IPS-NIHi7 (cell line): ENCODE measurements at regions not wholly inside any gene's neighbourhood (a gene's known extent, or its start where the extent isn't known, plus 50 kb on each side); places are given as distances from the start of the nearest gene placed in this dataset.

Source experiments
- DNase-seq: peaks from one replicate; pipeline ENCODE4 v3.0.0; 2012; ENCODE audit warnings: mixed read lengths; ENCODE audit errors: extremely low spot score

GRCh38 chr10:62708569-62708968, 96.0 kb upstream of the ADO start:
- DNase-seq: no peak

- no peak for DNase-seq
These were observed 95.3 kb upstream of the ADO start for GRCh38 chr10:62709200-62709599.

GRCh38 chr10:62710182-62710581, 94.3 kb upstream of the ADO start:
- DNase-seq: no peak

GRCh38 chr10:62715383-62715782, 89.1 kb upstream of the ADO start:
- DNase-seq: no peak

- DNase-seq: no peak
These were observed 85.9 kb upstream of the ADO start for GRCh38 chr10:62718585-62718984.

GRCh38 chr10:62719061-62719460, 85.5 kb upstream of the ADO start:
- no peak for DNase-seq

- no peak for DNase-seq
These were observed 82.8 kb upstream of the ADO start for GRCh38 chr10:62721687-62722086.

GRCh38 chr10:62723375-62723774, 81.1 kb upstream of the ADO start:
- DNase-seq: no peak

- no peak for DNase-seq
These were observed 80.1 kb upstream of the ADO start for GRCh38 chr10:62724465-62724864.

GRCh38 chr10:62726142-62726541, 78.4 kb upstream of the ADO start:
- DNase-seq: no peak

GRCh38 chr10:62726638-62727037, 77.9 kb upstream of the ADO start:
- DNase-seq: no peak

GRCh38 chr10:62727934-62728333, 76.6 kb upstream of the ADO start:
- DNase-seq: no peak

GRCh38 chr10:62728479-62728878, 76.0 kb upstream of the ADO start:
- no peak for DNase-seq

- no peak for DNase-seq
These were observed 71.5 kb upstream of the ADO start for GRCh38 chr10:62732841-62733653.

- DNase-seq: no peak
These were observed 70.7 kb upstream of the ADO start for GRCh38 chr10:62733654-62734293.

GRCh38 chr10:62734781-62735463, 69.6 kb upstream of the ADO start:
- DNase-seq: no peak

- no peak for DNase-seq
These were observed 68.9 kb upstream of the ADO start for GRCh38 chr10:62735464-62736167.

GRCh38 chr10:62736168-62736546, 68.4 kb upstream of the ADO start:
- DNase-seq: no peak

- DNase-seq: no peak
These were observed 65.6 kb upstream of the ADO start for GRCh38 chr10:62738916-62739315.

- DNase-seq: no peak
These were observed 63.4 kb upstream of the ADO start for GRCh38 chr10:62740885-62741745.

- no peak for DNase-seq
These were observed 62.5 kb upstream of the ADO start for GRCh38 chr10:62741996-62742395.
